H9 (cell line): ENCODE measurements at regions not wholly inside any gene's neighbourhood (a gene's known extent, or its start where the extent isn't known, plus 50 kb on each side); places are given as distances from the start of the nearest gene placed in this dataset.

Experiments used
- DNase-seq: peaks from one replicate; pipeline ENCODE4 v3.0.0-alpha.2; 2017
- H2AFZ ChIP-seq: one replicate; pipeline ENCODE4 v1.6.1; 2013; ENCODE audit warnings: mild to moderate bottlenecking, low read length, control low read depth, moderate library complexity
- H2AK5ac ChIP-seq: 2 replicates; pipeline ENCODE4 v1.6.1; 2013; ENCODE audit warnings: low read length, control low read depth, mixed read lengths; ENCODE audit not compliant: insufficient read length
- H2BK120ac ChIP-seq: one replicate; pipeline ENCODE4 v1.6.1; 2013; ENCODE audit warnings: low read depth, mild to moderate bottlenecking, low read length, control low read depth, inconsistent platforms; ENCODE audit not compliant: poor library complexity, severe bottlenecking
- H2BK12ac ChIP-seq: 2 replicates; pipeline ENCODE4 v1.6.1; 2013; ENCODE audit warnings: low read length, control low read depth, mixed read lengths, low read depth; ENCODE audit not compliant: insufficient read length
- H2BK15ac ChIP-seq: 2 replicates; pipeline ENCODE4 v1.6.1; 2013; ENCODE audit warnings: low read depth, low read length, control low read depth
- H2BK20ac ChIP-seq: one replicate; pipeline ENCODE4 v1.6.1; 2013; ENCODE audit warnings: low read depth, mild to moderate bottlenecking, low read length, control low read depth, inconsistent platforms; ENCODE audit not compliant: poor library complexity, severe bottlenecking
- H2BK5ac ChIP-seq: 2 replicates; pipeline ENCODE4 v1.6.1; 2013; ENCODE audit warnings: low read length, control low read depth, mixed read lengths; ENCODE audit not compliant: insufficient read length
- H3K14ac ChIP-seq: 2 replicates; pipeline ENCODE4 v1.6.1; 2013; ENCODE audit warnings: low read length, control low read depth; ENCODE audit not compliant: insufficient read depth
- H3K18ac ChIP-seq: 2 replicates; pipeline ENCODE4 v1.6.1; 2013; ENCODE audit warnings: low read depth, mild to moderate bottlenecking, mixed read lengths, low read length, control low read depth; ENCODE audit not compliant: insufficient read length
- H3K23ac ChIP-seq: 2 replicates; pipeline ENCODE4 v1.6.1; 2013; ENCODE audit warnings: low read length, control low read depth, mixed read lengths, low read depth; ENCODE audit not compliant: insufficient read length
- H3K23me2 ChIP-seq: 2 replicates; pipeline ENCODE4 v1.6.1; 2013; ENCODE audit warnings: low read depth, mild to moderate bottlenecking, mixed read lengths, low read length, control low read depth; ENCODE audit not compliant: insufficient read length, poor library complexity, severe bottlenecking
- H3K27ac ChIP-seq: 2 replicates; pipeline ENCODE4 v1.5.1; 2013; ENCODE audit warnings: low read length, control low read depth, mixed read lengths, low read depth; ENCODE audit not compliant: insufficient read length
- H3K27me3 ChIP-seq: 2 replicates; pipeline ENCODE4 v1.6.1; 2013; ENCODE audit warnings: low read length, control low read depth, inconsistent platforms; ENCODE audit not compliant: insufficient read depth
- H3K4ac ChIP-seq: 2 replicates; pipeline ENCODE4 v1.6.1; 2013; ENCODE audit warnings: low read depth, mild to moderate bottlenecking, control low read depth, inconsistent platforms, low read length, moderate library complexity
- H3K4me1 ChIP-seq: 2 replicates; pipeline ENCODE4 v1.6.1; 2013; ENCODE audit warnings: low read length, control low read depth, inconsistent platforms; ENCODE audit not compliant: insufficient read depth
- H3K4me2 ChIP-seq: 2 replicates; pipeline ENCODE4 v1.6.1; 2013; ENCODE audit warnings: low read length, control low read depth, mixed read lengths; ENCODE audit not compliant: insufficient read length, insufficient read depth
- H3K56ac ChIP-seq: 2 replicates; pipeline ENCODE4 v1.6.1; 2013; ENCODE audit warnings: low read depth, mild to moderate bottlenecking, mixed read lengths, low read length, control low read depth; ENCODE audit not compliant: insufficient read length
- H3K79me1 ChIP-seq: 2 replicates; pipeline ENCODE4 v1.6.1; 2013; ENCODE audit warnings: low read depth, mild to moderate bottlenecking, moderate library complexity, low read length, control low read depth, inconsistent platforms; ENCODE audit not compliant: insufficient read depth, poor library complexity, severe bottlenecking
- H3K79me2 ChIP-seq: 2 replicates; pipeline ENCODE4 v1.6.1; 2013; ENCODE audit warnings: low read length, control low read depth, inconsistent platforms; ENCODE audit not compliant: insufficient read depth
- H3K9ac ChIP-seq: 2 replicates; pipeline ENCODE4 v1.6.1; 2013; ENCODE audit warnings: low read length, control low read depth, mixed read lengths; ENCODE audit not compliant: insufficient read length; ENCODE audit errors: extremely low read depth
- H3K9me3 ChIP-seq: one replicate; pipeline ENCODE4 v1.6.1; 2013; ENCODE audit warnings: low read depth, low read length, inconsistent platforms; ENCODE audit not compliant: control insufficient read depth
- H3T11ph ChIP-seq: one replicate; pipeline ENCODE4 v1.6.1; 2013; ENCODE audit warnings: mild to moderate bottlenecking, low read length, control low read depth, inconsistent platforms
- H4K20me1 ChIP-seq: one replicate; pipeline ENCODE4 v1.6.1; 2013; ENCODE audit not compliant: control insufficient read depth, insufficient read length, insufficient read depth
- H4K5ac ChIP-seq: 2 replicates; pipeline ENCODE4 v1.6.1; 2013; ENCODE audit warnings: low read depth, mild to moderate bottlenecking, mixed read lengths, low read length, control low read depth; ENCODE audit not compliant: insufficient read length
- H4K8ac ChIP-seq: replicated peaks from 2 replicates; pipeline ENCODE4 v1.6.1; 2013; ENCODE audit warnings: low read length, control low read depth, mixed read lengths, low read depth; ENCODE audit not compliant: insufficient read length
- H4K91ac ChIP-seq: 2 replicates; pipeline ENCODE4 v1.6.1; 2013; ENCODE audit warnings: low read depth, mild to moderate bottlenecking, moderate library complexity, mixed read lengths, low read length, control low read depth; ENCODE audit not compliant: insufficient read length
- H3K27ac Mint-ChIP-seq, 3 experiments: 2 replicates in 2 of 3; 3 replicates in 1 of 3; pipeline ENCODE4 v1.8.0; 2020 to 2021; ENCODE audit warnings: mixed read lengths in 3 of 3, mild to moderate bottlenecking in 1 of 3, moderate library complexity in 1 of 3
- H3K27me3 Mint-ChIP-seq: 2 replicates; pipeline ENCODE4 v1.8.0; 2021; ENCODE audit warnings: low read depth, mild to moderate bottlenecking, moderate library complexity, mixed read lengths
- H3K36me3 Mint-ChIP-seq, 3 experiments: 2 replicates in 2 of 3; 3 replicates in 1 of 3; pipeline ENCODE4 v1.8.0; 2020 to 2021; ENCODE audit warnings: low read depth in 3 of 3, mixed read lengths in 3 of 3; ENCODE audit not compliant: insufficient read depth in 1 of 3
- H3K4me1 Mint-ChIP-seq, 2 experiments: 2 replicates each; pipeline ENCODE4 v1.8.0; 2020; ENCODE audit warnings: mixed read lengths in 2 of 2
- H3K4me3 Mint-ChIP-seq, 2 experiments: 2 replicates in 1 of 2; 3 replicates in 1 of 2; pipeline ENCODE4 v1.8.0; 2020 to 2021; ENCODE audit warnings: mild to moderate bottlenecking in 2 of 2, mixed read lengths in 2 of 2, moderate library complexity in 1 of 2
- H3K9me3 Mint-ChIP-seq, 2 experiments: 2 replicates in 1 of 2; 3 replicates in 1 of 2; pipeline ENCODE4 v1.8.0; 2020; ENCODE audit warnings: mild to moderate bottlenecking in 2 of 2, mixed read lengths in 2 of 2, moderate library complexity in 1 of 2
- WGBS: extraction: QIAGEN DNeasy Blood & Tissue Kit; methylation state at CpG from one replicate; pipeline ENCODE4 v1.1.7; 2013; ENCODE audit warnings: missing lambda C conversion rate, low lambda C conversion rate, mixed read lengths; ENCODE audit not compliant: insufficient read length; ENCODE audit errors: extremely low coverage; 5-methylcytosine and 5-hydroxymethylcytosine counted together
- TF ChIP-seq, protein P1 (sequence below): fragments of 200-600 bp; sonication (generic); conservative IDR thresholded peaks from 3 replicates; pipeline ENCODE4 v1.8.0; 2021; ENCODE audit warnings: antibody characterized with exemption, mild to moderate bottlenecking

DNA sequence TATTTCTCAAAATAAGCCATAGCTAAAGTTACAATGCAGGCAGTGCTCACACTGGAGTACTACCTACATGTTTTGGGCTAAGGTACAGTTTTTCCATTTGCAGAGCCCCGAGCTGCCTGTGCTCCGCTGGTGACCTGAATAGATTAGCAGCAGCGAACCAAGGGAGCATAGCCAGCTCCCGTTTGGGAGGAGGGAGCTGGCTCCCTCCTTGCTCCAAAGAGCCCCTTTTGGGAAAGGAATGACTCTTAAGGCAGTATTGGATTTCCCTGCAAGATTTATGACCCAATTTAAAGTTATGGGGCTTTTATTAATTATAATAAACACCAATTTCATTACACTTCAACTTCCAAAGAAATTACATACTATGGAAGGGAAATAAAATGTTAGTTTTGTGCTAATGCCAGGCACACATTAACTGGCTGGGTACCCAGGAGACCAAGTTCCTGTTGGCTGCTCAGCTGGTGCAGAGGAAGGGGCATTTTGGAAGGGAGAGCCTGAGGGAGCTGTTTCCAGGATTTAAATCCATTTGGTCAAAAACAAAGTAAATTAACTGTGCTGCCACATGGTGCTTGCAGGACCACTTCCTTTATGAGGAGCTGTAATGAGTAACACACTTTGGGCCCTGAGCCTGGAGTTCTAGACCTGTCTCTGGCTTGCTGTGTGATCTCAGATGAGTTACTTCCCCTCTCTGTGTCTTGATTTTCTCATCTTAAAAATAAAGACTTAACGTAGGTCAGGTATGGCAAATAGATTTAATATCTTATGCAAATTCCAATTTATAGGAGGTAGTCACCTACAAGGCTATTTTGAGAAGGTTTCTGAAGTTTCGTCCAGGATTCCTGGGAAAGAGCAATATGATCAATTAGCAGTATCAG is 362.1 kb upstream of the CCL2 start:
- no peaks in the 10 kb centered on the region for H3K36me3 Mint-ChIP-seq
- Histone ChIP-seq H3K23me2 (no peaks in the 10 kb centered on the region), H2BK20ac (no peak overlapping the region), H3K9ac (no peak overlapping the region), H3K79me2 (no peaks in the 10 kb centered on the region), H4K91ac (no peak overlapping the region), H2BK15ac (no peak overlapping the region), H3K18ac (no peak overlapping the region), H2BK12ac (no peak overlapping the region), H2AFZ (no peak overlapping the region), H2AK5ac (no peak overlapping the region), H3K27ac (no peak overlapping the region), H3K14ac (no peak overlapping the region), H4K5ac (no peak overlapping the region), H3T11ph (no peak overlapping the region), H3K56ac (no peak overlapping the region), H4K20me1 (no peaks in the 10 kb centered on the region), H3K27me3 (no peaks in the 10 kb centered on the region), H3K4me2 (no peak overlapping the region), H4K8ac (no peak overlapping the region), H3K9me3 (no peaks in the 10 kb centered on the region), H2BK120ac (no peak overlapping the region), H3K4me1 (peaks cover 6% of the 10 kb centered on the region; the same call in 1 of the 2 replicates), H3K79me1 (no peaks in the 10 kb centered on the region), H3K4ac (no peak overlapping the region), H3K23ac (no peak overlapping the region), H2BK5ac (no peak overlapping the region)
- TF ChIP-seq, protein P1, sequence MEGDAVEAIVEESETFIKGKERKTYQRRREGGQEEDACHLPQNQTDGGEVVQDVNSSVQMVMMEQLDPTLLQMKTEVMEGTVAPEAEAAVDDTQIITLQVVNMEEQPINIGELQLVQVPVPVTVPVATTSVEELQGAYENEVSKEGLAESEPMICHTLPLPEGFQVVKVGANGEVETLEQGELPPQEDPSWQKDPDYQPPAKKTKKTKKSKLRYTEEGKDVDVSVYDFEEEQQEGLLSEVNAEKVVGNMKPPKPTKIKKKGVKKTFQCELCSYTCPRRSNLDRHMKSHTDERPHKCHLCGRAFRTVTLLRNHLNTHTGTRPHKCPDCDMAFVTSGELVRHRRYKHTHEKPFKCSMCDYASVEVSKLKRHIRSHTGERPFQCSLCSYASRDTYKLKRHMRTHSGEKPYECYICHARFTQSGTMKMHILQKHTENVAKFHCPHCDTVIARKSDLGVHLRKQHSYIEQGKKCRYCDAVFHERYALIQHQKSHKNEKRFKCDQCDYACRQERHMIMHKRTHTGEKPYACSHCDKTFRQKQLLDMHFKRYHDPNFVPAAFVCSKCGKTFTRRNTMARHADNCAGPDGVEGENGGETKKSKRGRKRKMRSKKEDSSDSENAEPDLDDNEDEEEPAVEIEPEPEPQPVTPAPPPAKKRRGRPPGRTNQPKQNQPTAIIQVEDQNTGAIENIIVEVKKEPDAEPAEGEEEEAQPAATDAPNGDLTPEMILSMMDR: no peak
- H3K27me3 Mint-ChIP-seq: no peaks in the 10 kb centered on the region; the same call in 1 of the 2 replicates
- no peak overlapping the region for H3K4me3 Mint-ChIP-seq
- no peaks in the 10 kb centered on the region for H3K9me3 Mint-ChIP-seq
- H3K4me1 Mint-ChIP-seq: peaks cover 17% of the 10 kb centered on the region in 2 experiments
- no peak for DNase-seq
- no CpG with 5 or more reads among the region's 6 CpGs for WGBS
- no peak overlapping the region; a peak in 1 of 7 replicates for H3K27ac Mint-ChIP-seq
